ENCODE measurements at regions not wholly inside any gene's neighbourhood (a gene's known extent, or its start where the extent isn't known, plus 50 kb on each side); places are given as distances from the start of the nearest gene placed in this dataset.

DNA sequence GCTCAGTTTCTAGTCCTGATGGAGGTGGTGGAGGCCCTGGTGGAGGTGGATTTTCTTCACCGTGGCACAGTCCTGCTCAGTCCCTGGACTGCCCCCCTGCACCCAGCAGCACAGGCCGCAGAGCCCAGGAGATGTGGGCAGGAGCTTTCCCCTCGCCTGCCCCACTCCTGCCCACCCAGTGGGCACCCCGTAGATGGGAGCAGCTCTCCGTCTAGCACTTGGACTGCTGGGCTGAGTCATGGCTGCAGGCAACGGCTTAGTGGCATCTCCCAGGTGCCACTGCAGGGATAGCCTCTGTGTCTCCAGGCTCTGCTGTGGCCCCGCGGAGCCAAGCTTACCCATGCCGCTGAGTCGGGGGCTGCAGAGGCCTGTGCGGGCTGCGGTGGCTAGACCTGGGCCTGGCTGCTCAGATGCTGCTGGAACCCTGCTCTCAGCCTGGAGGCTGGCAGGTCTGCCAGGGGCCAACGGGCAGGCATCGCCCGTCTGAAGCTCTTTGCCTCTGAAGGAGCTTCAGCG lies 92.3 kb upstream of the CTDP1 start:
- TF ChIP-seq POLR2A (IDR thresholded peaks at IDR 0.05) (no peak), POLR2AphosphoS5 (IDR thresholded peaks at IDR 0.05; ENCODE audit: insufficient read depth in 1 of 2, low read depth in 1 of 2) (no peak)
- TF ChIP-seq, protein P1, sequence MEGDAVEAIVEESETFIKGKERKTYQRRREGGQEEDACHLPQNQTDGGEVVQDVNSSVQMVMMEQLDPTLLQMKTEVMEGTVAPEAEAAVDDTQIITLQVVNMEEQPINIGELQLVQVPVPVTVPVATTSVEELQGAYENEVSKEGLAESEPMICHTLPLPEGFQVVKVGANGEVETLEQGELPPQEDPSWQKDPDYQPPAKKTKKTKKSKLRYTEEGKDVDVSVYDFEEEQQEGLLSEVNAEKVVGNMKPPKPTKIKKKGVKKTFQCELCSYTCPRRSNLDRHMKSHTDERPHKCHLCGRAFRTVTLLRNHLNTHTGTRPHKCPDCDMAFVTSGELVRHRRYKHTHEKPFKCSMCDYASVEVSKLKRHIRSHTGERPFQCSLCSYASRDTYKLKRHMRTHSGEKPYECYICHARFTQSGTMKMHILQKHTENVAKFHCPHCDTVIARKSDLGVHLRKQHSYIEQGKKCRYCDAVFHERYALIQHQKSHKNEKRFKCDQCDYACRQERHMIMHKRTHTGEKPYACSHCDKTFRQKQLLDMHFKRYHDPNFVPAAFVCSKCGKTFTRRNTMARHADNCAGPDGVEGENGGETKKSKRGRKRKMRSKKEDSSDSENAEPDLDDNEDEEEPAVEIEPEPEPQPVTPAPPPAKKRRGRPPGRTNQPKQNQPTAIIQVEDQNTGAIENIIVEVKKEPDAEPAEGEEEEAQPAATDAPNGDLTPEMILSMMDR (IDR thresholded peaks at IDR 0.05), result no peak

Measured in vagina (tissue), 2 donors.